Frontal cortex (tissue), 3 donors: ENCODE measurements at regions not wholly inside any gene's neighbourhood (a gene's known extent, or its start where the extent isn't known, plus 50 kb on each side); places are given as distances from the start of the nearest gene placed in this dataset.
A peak's percentile ranks its signal among the peaks of the same experiment; 100 is the strongest.

Source experiments
- DNase-seq, 2 donors: peaks; one replicate each; pipeline ENCODE4 v3.0.0; 2012; ENCODE audit warnings: low spot score in 2 of 2
- FAIRE-seq: peaks from 2 replicates; lab custom pipeline; 2012; peaks lifted over from hg19 to GRCh38; lab: Jason Lieb, UNC
- donor health status: control.
- donor health status: control.
- donor health status: control.

GRCh38 chr2:20150110-20150706 lies 74.7 kb downstream of the SDC1 start:
- DNase-seq (no peak), FAIRE-seq (no peak)

GRCh38 chr2:20149703-20150030 lies 75.3 kb downstream of the SDC1 start:
- DNase-seq (no peak), FAIRE-seq (no peak)

GRCh38 chr2:20148923-20149702 lies 75.8 kb downstream of the SDC1 start:
- FAIRE-seq (no peak), DNase-seq (no peak)

- no peak for DNase-seq
- no peak for FAIRE-seq
Measured at GRCh38 chr2:20148426-20148922, 76.5 kb downstream of the SDC1 start.

- FAIRE-seq = no peak
Measured at GRCh38 chr2:20147351-20147750, 77.6 kb downstream of the SDC1 start.

GRCh38 chr2:20146401-20146800 lies 78.5 kb downstream of the SDC1 start:
- no peak for DNase-seq
- FAIRE-seq = no peak

More at GRCh38 chr2:20147351-20147750, 77.6 kb downstream of the SDC1 start:
- no peak for DNase-seq

- no peak for FAIRE-seq
- no peak for DNase-seq
Measured at GRCh38 chr2:20145497-20146193, 79.3 kb downstream of the SDC1 start.

GRCh38 chr2:20144861-20145260 lies 80.1 kb downstream of the SDC1 start:
- no peak for FAIRE-seq

GRCh38 chr2:20144196-20144595 lies 80.7 kb downstream of the SDC1 start:
- DNase-seq (no peak), FAIRE-seq (no peak)

More at GRCh38 chr2:20144861-20145260, 80.1 kb downstream of the SDC1 start:
- DNase-seq = no peak

GRCh38 chr2:20143263-20143662 lies 81.7 kb downstream of the SDC1 start:
- FAIRE-seq = no peak

GRCh38 chr2:20141806-20142205 lies 83.1 kb downstream of the SDC1 start:
- no peak for FAIRE-seq
- no peak for DNase-seq

More at GRCh38 chr2:20143263-20143662, 81.7 kb downstream of the SDC1 start:
- DNase-seq = no peak

GRCh38 chr2:20141056-20141762 lies 83.7 kb downstream of the SDC1 start:
- no peak for DNase-seq
- FAIRE-seq = no peak

- no peak for FAIRE-seq
- no peak for DNase-seq
Measured at GRCh38 chr2:20140321-20141055, 84.4 kb downstream of the SDC1 start.

- no peak for FAIRE-seq
- DNase-seq = no peak
Measured at GRCh38 chr2:20139407-20140172, 85.3 kb downstream of the SDC1 start.

GRCh38 chr2:20138696-20139095 lies 86.2 kb downstream of the SDC1 start:
- DNase-seq = no peak
- no peak for FAIRE-seq

- DNase-seq = no peak
- no peak for FAIRE-seq
Measured at GRCh38 chr2:20137884-20138283, 86.5 kb upstream of the LAPTM4A start.

- DNase-seq = no peak
- FAIRE-seq = no peak
Measured at GRCh38 chr2:20137131-20137571, 85.7 kb upstream of the LAPTM4A start.

- DNase-seq = no peak
- FAIRE-seq = no peak
Measured at GRCh38 chr2:20136149-20136548, 84.7 kb upstream of the LAPTM4A start.

- DNase-seq (peak in 1 of 2 donors; percentile 54), FAIRE-seq (no peak)
Measured at GRCh38 chr2:20135631-20136050, 84.2 kb upstream of the LAPTM4A start.
